Right renal cortex interstitium (tissue), 3 donors: ENCODE measurements at regions not wholly inside any gene's neighbourhood (a gene's known extent, or its start where the extent isn't known, plus 50 kb on each side); places are given as distances from the start of the nearest gene placed in this dataset.
"Not testable (repeated sequence)": the region's sequence is repeated elsewhere in the genome, so short reads cannot be mapped to it uniquely, and the experiment has no call there.

Experiments
- DNase-seq, 3 donors: peaks; one replicate each; pipeline ENCODE4 v3.0.0-alpha.2; 2013; ENCODE audit warnings: low read depth in 3 of 3, low spot score in 2 of 3

GRCh38 chr3:191641789-191642188 is 180.8 kb downstream of the PYDC2 start:
- no peak for DNase-seq

- DNase-seq: no peak
Observed at GRCh38 chr3:191644291-191644690, 183.3 kb downstream of the PYDC2 start.

GRCh38 chr3:191646242-191646641 is 185.3 kb downstream of the PYDC2 start:
- no peak for DNase-seq

GRCh38 chr3:191648787-191649186 is 187.8 kb downstream of the PYDC2 start:
- no peak for DNase-seq

GRCh38 chr3:191649626-191650025 is 188.7 kb downstream of the PYDC2 start:
- DNase-seq: no peak

GRCh38 chr3:191658781-191659419 is 197.9 kb downstream of the PYDC2 start:
- DNase-seq: not testable (repeated sequence)

- not testable (repeated sequence) for DNase-seq
Observed at GRCh38 chr3:191662150-191662549, 201.2 kb downstream of the PYDC2 start.

GRCh38 chr3:191680989-191681597 is 220.1 kb downstream of the PYDC2 start:
- DNase-seq: no peak

- no peak for DNase-seq
Observed at GRCh38 chr3:191682961-191683360, 222.0 kb downstream of the PYDC2 start.

- no peak for DNase-seq
Observed at GRCh38 chr3:191686626-191687025, 225.7 kb downstream of the PYDC2 start.

- no peak for DNase-seq
Observed at GRCh38 chr3:191688756-191689433, 227.9 kb downstream of the PYDC2 start.

GRCh38 chr3:191691184-191691583 is 230.2 kb downstream of the PYDC2 start:
- not testable (repeated sequence) for DNase-seq

- DNase-seq: no peak
Observed at GRCh38 chr3:191695131-191695814, 234.3 kb downstream of the PYDC2 start.

GRCh38 chr3:191695815-191696153 is 234.8 kb downstream of the PYDC2 start:
- no peak for DNase-seq

- DNase-seq: no peak
Observed at GRCh38 chr3:191696348-191696747, 235.4 kb downstream of the PYDC2 start.

- DNase-seq: no peak
Observed at GRCh38 chr3:191699546-191699945, 238.6 kb downstream of the PYDC2 start.

- no peak for DNase-seq
Observed at GRCh38 chr3:191702121-191702520, 241.2 kb downstream of the PYDC2 start.

- DNase-seq: no peak
Observed at GRCh38 chr3:191707817-191708216, 246.9 kb downstream of the PYDC2 start.

- DNase-seq: no peak
Observed at GRCh38 chr3:191715585-191715984, 254.6 kb downstream of the PYDC2 start.

- no peak for DNase-seq
Observed at GRCh38 chr3:191721390-191721861, 260.5 kb downstream of the PYDC2 start.

- DNase-seq: no peak
Observed at GRCh38 chr3:191721990-191722389, 261.0 kb downstream of the PYDC2 start.
